ENCODE measurements at regions not wholly inside any gene's neighbourhood (a gene's known extent, or its start where the extent isn't known, plus 50 kb on each side); places are given as distances from the start of the nearest gene placed in this dataset.

GRCh38 chr11:70716986-70717775 is 318.9 kb downstream of the CTTN start:
- Histone ChIP-seq H3K9ac (ENCODE audit: low read depth, low read length) (no peak overlapping the region), H3K27me3 (ENCODE audit: control insufficient read depth, insufficient read depth, low read length) (no peaks in the 10 kb centered on the region), H3K36me3 (ENCODE audit: control insufficient read depth, insufficient read depth, low read length) (no peaks in the 10 kb centered on the region), H3K9me3 (ENCODE audit: control insufficient read depth, insufficient read depth, low read length) (no peaks in the 10 kb centered on the region), H3K27ac (ENCODE audit: low read depth, low read length) (no peak overlapping the region), H3K4me3 (ENCODE audit: low read depth, low read length) (no peak overlapping the region), H3K4me1 (ENCODE audit: control insufficient read depth, insufficient read depth, low read length) (peaks cover 6% of the 10 kb centered on the region)

- Histone ChIP-seq H3K9ac (ENCODE audit: low read depth, low read length) (no peak overlapping the region), H3K27ac (ENCODE audit: low read depth, low read length) (no peak overlapping the region), H3K4me1 (ENCODE audit: control insufficient read depth, insufficient read depth, low read length) (peaks cover 4% of the 10 kb centered on the region; the same call in 1 of the 2 replicates), H3K4me3 (ENCODE audit: low read depth, low read length) (no peak overlapping the region), H3K27me3 (ENCODE audit: control insufficient read depth, insufficient read depth, low read length) (no peaks in the 10 kb centered on the region), H3K9me3 (ENCODE audit: control insufficient read depth, insufficient read depth, low read length) (no peaks in the 10 kb centered on the region), H3K36me3 (ENCODE audit: control insufficient read depth, insufficient read depth, low read length) (no peaks in the 10 kb centered on the region)
Observed at GRCh38 chr11:70717936-70718595, 319.7 kb downstream of the CTTN start.

GRCh38 chr11:70719516-70719915 is 321.2 kb downstream of the CTTN start:
- Histone ChIP-seq H3K4me3 (ENCODE audit: low read depth, low read length) (no peak overlapping the region), H3K9me3 (ENCODE audit: control insufficient read depth, insufficient read depth, low read length) (no peaks in the 10 kb centered on the region), H3K36me3 (ENCODE audit: control insufficient read depth, insufficient read depth, low read length) (no peaks in the 10 kb centered on the region), H3K4me1 (ENCODE audit: control insufficient read depth, insufficient read depth, low read length) (no peaks in the 10 kb centered on the region), H3K27ac (ENCODE audit: low read depth, low read length) (no peak overlapping the region), H3K27me3 (ENCODE audit: control insufficient read depth, insufficient read depth, low read length) (no peaks in the 10 kb centered on the region), H3K9ac (ENCODE audit: low read depth, low read length) (no peak overlapping the region)

GRCh38 chr11:70720281-70720680 is 322.0 kb downstream of the CTTN start:
- H3K27me3 ChIP-seq (ENCODE audit: control insufficient read depth, insufficient read depth, low read length) = no peaks in the 10 kb centered on the region

GRCh38 chr11:70721006-70721405 is 322.7 kb downstream of the CTTN start:
- H3K27ac ChIP-seq (ENCODE audit: low read depth, low read length) = no peak overlapping the region
- no peaks in the 10 kb centered on the region for H3K4me1 ChIP-seq (ENCODE audit: control insufficient read depth, insufficient read depth, low read length)
- no peak overlapping the region for H3K4me3 ChIP-seq (ENCODE audit: low read depth, low read length)
- H3K9ac ChIP-seq (ENCODE audit: low read depth, low read length) = no peak overlapping the region
- H3K9me3 ChIP-seq (ENCODE audit: control insufficient read depth, insufficient read depth, low read length) = no peaks in the 10 kb centered on the region
- no peaks in the 10 kb centered on the region for H3K27me3 ChIP-seq (ENCODE audit: control insufficient read depth, insufficient read depth, low read length)
- no peaks in the 10 kb centered on the region for H3K36me3 ChIP-seq (ENCODE audit: control insufficient read depth, insufficient read depth, low read length)

More at GRCh38 chr11:70720281-70720680, 322.0 kb downstream of the CTTN start:
- H3K9ac ChIP-seq (ENCODE audit: low read depth, low read length) = no peak overlapping the region
- no peaks in the 10 kb centered on the region for H3K4me1 ChIP-seq (ENCODE audit: control insufficient read depth, insufficient read depth, low read length)
- H3K9me3 ChIP-seq (ENCODE audit: control insufficient read depth, insufficient read depth, low read length) = no peaks in the 10 kb centered on the region
- no peak overlapping the region for H3K4me3 ChIP-seq (ENCODE audit: low read depth, low read length)
- H3K36me3 ChIP-seq (ENCODE audit: control insufficient read depth, insufficient read depth, low read length) = no peaks in the 10 kb centered on the region
- no peak overlapping the region for H3K27ac ChIP-seq (ENCODE audit: low read depth, low read length)

- Histone ChIP-seq H3K27ac (ENCODE audit: low read depth, low read length) (no peak overlapping the region), H3K4me3 (ENCODE audit: low read depth, low read length) (no peak overlapping the region), H3K36me3 (ENCODE audit: control insufficient read depth, insufficient read depth, low read length) (no peaks in the 10 kb centered on the region), H3K4me1 (ENCODE audit: control insufficient read depth, insufficient read depth, low read length) (peaks cover 6% of the 10 kb centered on the region), H3K9me3 (ENCODE audit: control insufficient read depth, insufficient read depth, low read length) (no peaks in the 10 kb centered on the region), H3K9ac (ENCODE audit: low read depth, low read length) (no peak overlapping the region), H3K27me3 (ENCODE audit: control insufficient read depth, insufficient read depth, low read length) (no peaks in the 10 kb centered on the region)
Observed at GRCh38 chr11:70725278-70725677, 326.9 kb downstream of the CTTN start.

- H3K9ac ChIP-seq (ENCODE audit: low read depth, low read length) = no peak overlapping the region
- no peaks in the 10 kb centered on the region for H3K27me3 ChIP-seq (ENCODE audit: control insufficient read depth, insufficient read depth, low read length)
- peaks cover 6% of the 10 kb centered on the region for H3K4me1 ChIP-seq (ENCODE audit: control insufficient read depth, insufficient read depth, low read length)
- no peak overlapping the region for H3K4me3 ChIP-seq (ENCODE audit: low read depth, low read length)
- H3K27ac ChIP-seq (ENCODE audit: low read depth, low read length) = no peak overlapping the region
- H3K9me3 ChIP-seq (ENCODE audit: control insufficient read depth, insufficient read depth, low read length) = no peaks in the 10 kb centered on the region
- no peaks in the 10 kb centered on the region for H3K36me3 ChIP-seq (ENCODE audit: control insufficient read depth, insufficient read depth, low read length)
Observed at GRCh38 chr11:70725739-70726138, 327.4 kb downstream of the CTTN start.

GRCh38 chr11:70727021-70727420 is 328.7 kb downstream of the CTTN start:
- Histone ChIP-seq H3K27ac (ENCODE audit: low read depth, low read length) (no peak overlapping the region), H3K36me3 (ENCODE audit: control insufficient read depth, insufficient read depth, low read length) (no peaks in the 10 kb centered on the region), H3K4me3 (ENCODE audit: low read depth, low read length) (no peak overlapping the region), H3K9me3 (ENCODE audit: control insufficient read depth, insufficient read depth, low read length) (no peaks in the 10 kb centered on the region), H3K4me1 (ENCODE audit: control insufficient read depth, insufficient read depth, low read length) (peaks cover 6% of the 10 kb centered on the region), H3K27me3 (ENCODE audit: control insufficient read depth, insufficient read depth, low read length) (no peaks in the 10 kb centered on the region), H3K9ac (ENCODE audit: low read depth, low read length) (no peak overlapping the region)

GRCh38 chr11:70727899-70728620 is 329.7 kb downstream of the CTTN start:
- no peak overlapping the region for H3K4me3 ChIP-seq (ENCODE audit: low read depth, low read length)
- H3K9me3 ChIP-seq (ENCODE audit: control insufficient read depth, insufficient read depth, low read length) = no peaks in the 10 kb centered on the region
- no peak overlapping the region for H3K9ac ChIP-seq (ENCODE audit: low read depth, low read length)
- peaks cover 6% of the 10 kb centered on the region for H3K4me1 ChIP-seq (ENCODE audit: control insufficient read depth, insufficient read depth, low read length)
- H3K27ac ChIP-seq (ENCODE audit: low read depth, low read length) = no peak overlapping the region
- H3K27me3 ChIP-seq (ENCODE audit: control insufficient read depth, insufficient read depth, low read length) = no peaks in the 10 kb centered on the region
- no peaks in the 10 kb centered on the region for H3K36me3 ChIP-seq (ENCODE audit: control insufficient read depth, insufficient read depth, low read length)

GRCh38 chr11:70729949-70730348 is 331.6 kb downstream of the CTTN start:
- Histone ChIP-seq H3K36me3 (ENCODE audit: control insufficient read depth, insufficient read depth, low read length) (no peaks in the 10 kb centered on the region), H3K27me3 (ENCODE audit: control insufficient read depth, insufficient read depth, low read length) (no peaks in the 10 kb centered on the region), H3K9me3 (ENCODE audit: control insufficient read depth, insufficient read depth, low read length) (no peaks in the 10 kb centered on the region), H3K4me3 (ENCODE audit: low read depth, low read length) (no peak overlapping the region), H3K4me1 (ENCODE audit: control insufficient read depth, insufficient read depth, low read length) (peaks cover 6% of the 10 kb centered on the region), H3K9ac (ENCODE audit: low read depth, low read length) (no peak overlapping the region), H3K27ac (ENCODE audit: low read depth, low read length) (no peak overlapping the region)

- Histone ChIP-seq H3K9ac (ENCODE audit: low read depth, low read length) (no peak overlapping the region), H3K4me3 (ENCODE audit: low read depth, low read length) (no peak overlapping the region), H3K9me3 (ENCODE audit: control insufficient read depth, insufficient read depth, low read length) (no peaks in the 10 kb centered on the region), H3K27ac (ENCODE audit: low read depth, low read length) (no peak overlapping the region), H3K27me3 (ENCODE audit: control insufficient read depth, insufficient read depth, low read length) (no peaks in the 10 kb centered on the region), H3K36me3 (ENCODE audit: control insufficient read depth, insufficient read depth, low read length) (no peaks in the 10 kb centered on the region), H3K4me1 (ENCODE audit: control insufficient read depth, insufficient read depth, low read length) (peaks cover 6% of the 10 kb centered on the region)
Observed at GRCh38 chr11:70730411-70730810, 332.1 kb downstream of the CTTN start.
